ENCODE measurements at regions not wholly inside any gene's neighbourhood (a gene's known extent, or its start where the extent isn't known, plus 50 kb on each side); places are given as distances from the start of the nearest gene placed in this dataset.

DNA sequence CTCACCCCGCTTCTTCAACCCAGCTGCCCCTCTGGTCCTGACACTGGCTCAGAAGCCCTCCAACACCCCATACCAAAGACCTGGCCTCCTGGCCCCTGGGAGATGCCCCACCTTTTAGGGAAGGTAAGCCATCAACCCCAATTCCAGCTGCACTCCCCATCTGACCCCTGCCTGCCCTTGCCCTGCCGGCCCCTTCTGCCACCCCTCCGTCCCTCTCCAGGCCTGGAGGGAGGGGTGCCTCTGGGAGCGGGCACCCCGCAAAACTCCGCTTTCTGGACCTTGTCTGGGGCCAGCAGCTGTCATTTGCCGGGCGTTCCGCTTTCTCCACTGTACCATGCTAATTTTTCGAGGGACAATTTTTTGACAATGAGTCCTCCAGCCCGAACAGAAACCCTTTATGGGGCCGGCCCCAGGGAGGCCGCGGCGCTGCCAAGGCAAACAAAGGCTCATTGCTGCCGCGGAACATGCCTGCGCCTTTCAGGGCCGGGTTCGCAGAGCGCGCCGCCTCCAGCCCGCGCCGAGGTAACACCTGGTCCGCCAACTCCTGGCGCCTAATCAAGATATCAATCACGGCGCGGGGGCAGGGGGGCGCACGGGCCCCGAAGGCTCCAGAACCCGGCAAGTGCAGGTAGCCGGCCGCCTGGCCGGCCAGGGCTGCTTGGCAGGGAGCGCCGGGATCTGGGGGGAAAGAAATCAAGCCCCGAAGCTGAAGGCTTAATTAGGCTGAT is 96.0 kb downstream of the INHBB start (continued):
- TF ChIP-seq ZNF441 (CRISPR knock-in tag; IDR thresholded peaks at IDR 0.05; ENCODE audit: borderline replicate concordance) (no peak), ZNF709 (CRISPR knock-in tag; IDR thresholded peaks at IDR 0.05) (no peak), ZFP36L2 (CRISPR knock-in tag; IDR thresholded peaks at IDR 0.05) (no peak), STAG1 (CRISPR knock-in tag; IDR thresholded peaks at IDR 0.05) (peak; percentile 48), ZSCAN12 (CRISPR knock-in tag; IDR thresholded peaks at IDR 0.05) (no peak), ZNF496 (CRISPR knock-in tag; IDR thresholded peaks at IDR 0.05; ENCODE audit: insufficient replicate concordance) (no peak), RFX5 (IDR thresholded peaks at IDR 0.05; ENCODE audit: low read depth, low read length) (no peak), GFI1 (CRISPR knock-in tag; IDR thresholded peaks at IDR 0.05; ENCODE audit: borderline replicate concordance) (peak; percentile 68; the same call in 1 of the 2 replicates), KAT7 (CRISPR knock-in tag; IDR thresholded peaks at IDR 0.05; ENCODE audit: borderline replicate concordance) (no peak), HNRNPUL1 (IDR thresholded peaks at IDR 0.05; ENCODE audit: low read depth, low read length) (no peak), ZNF672 (CRISPR knock-in tag; IDR thresholded peaks at IDR 0.05) (no peak), CEBPG (CRISPR knock-in tag; IDR thresholded peaks at IDR 0.05) (0 out of 2 replicates have a peak, but pooled peaks have one; percentile 12), FOSL1 (CRISPR knock-in tag; IDR thresholded peaks at IDR 0.05; ENCODE audit: borderline replicate concordance) (peak; percentile 47; the same call in 1 of the 2 replicates), ZFP82 (CRISPR knock-in tag; IDR thresholded peaks at IDR 0.05; ENCODE audit: borderline replicate concordance) (no peak), SETDB1 (CRISPR knock-in tag; IDR thresholded peaks at IDR 0.05; ENCODE audit: borderline replicate concordance) (no peak), ETV6 (CRISPR knock-in tag; conservative IDR thresholded peaks at IDR 0.05) (no peak)
- TF ChIP-seq, protein P1, sequence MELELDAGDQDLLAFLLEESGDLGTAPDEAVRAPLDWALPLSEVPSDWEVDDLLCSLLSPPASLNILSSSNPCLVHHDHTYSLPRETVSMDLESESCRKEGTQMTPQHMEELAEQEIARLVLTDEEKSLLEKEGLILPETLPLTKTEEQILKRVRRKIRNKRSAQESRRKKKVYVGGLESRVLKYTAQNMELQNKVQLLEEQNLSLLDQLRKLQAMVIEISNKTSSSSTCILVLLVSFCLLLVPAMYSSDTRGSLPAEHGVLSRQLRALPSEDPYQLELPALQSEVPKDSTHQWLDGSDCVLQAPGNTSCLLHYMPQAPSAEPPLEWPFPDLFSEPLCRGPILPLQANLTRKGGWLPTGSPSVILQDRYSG (CRISPR knock-in tag; IDR thresholded peaks at IDR 0.05): no peak
- TF ChIP-seq, protein P2, sequence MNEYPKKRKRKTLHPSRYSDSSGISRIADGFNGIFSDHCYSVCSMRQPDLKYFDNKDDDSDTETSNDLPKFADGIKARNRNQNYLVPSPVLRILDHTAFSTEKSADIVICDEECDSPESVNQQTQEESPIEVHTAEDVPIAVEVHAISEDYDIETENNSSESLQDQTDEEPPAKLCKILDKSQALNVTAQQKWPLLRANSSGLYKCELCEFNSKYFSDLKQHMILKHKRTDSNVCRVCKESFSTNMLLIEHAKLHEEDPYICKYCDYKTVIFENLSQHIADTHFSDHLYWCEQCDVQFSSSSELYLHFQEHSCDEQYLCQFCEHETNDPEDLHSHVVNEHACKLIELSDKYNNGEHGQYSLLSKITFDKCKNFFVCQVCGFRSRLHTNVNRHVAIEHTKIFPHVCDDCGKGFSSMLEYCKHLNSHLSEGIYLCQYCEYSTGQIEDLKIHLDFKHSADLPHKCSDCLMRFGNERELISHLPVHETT (CRISPR knock-in tag; conservative IDR thresholded peaks at IDR 0.05): no peak
- TF ChIP-seq, protein P3, sequence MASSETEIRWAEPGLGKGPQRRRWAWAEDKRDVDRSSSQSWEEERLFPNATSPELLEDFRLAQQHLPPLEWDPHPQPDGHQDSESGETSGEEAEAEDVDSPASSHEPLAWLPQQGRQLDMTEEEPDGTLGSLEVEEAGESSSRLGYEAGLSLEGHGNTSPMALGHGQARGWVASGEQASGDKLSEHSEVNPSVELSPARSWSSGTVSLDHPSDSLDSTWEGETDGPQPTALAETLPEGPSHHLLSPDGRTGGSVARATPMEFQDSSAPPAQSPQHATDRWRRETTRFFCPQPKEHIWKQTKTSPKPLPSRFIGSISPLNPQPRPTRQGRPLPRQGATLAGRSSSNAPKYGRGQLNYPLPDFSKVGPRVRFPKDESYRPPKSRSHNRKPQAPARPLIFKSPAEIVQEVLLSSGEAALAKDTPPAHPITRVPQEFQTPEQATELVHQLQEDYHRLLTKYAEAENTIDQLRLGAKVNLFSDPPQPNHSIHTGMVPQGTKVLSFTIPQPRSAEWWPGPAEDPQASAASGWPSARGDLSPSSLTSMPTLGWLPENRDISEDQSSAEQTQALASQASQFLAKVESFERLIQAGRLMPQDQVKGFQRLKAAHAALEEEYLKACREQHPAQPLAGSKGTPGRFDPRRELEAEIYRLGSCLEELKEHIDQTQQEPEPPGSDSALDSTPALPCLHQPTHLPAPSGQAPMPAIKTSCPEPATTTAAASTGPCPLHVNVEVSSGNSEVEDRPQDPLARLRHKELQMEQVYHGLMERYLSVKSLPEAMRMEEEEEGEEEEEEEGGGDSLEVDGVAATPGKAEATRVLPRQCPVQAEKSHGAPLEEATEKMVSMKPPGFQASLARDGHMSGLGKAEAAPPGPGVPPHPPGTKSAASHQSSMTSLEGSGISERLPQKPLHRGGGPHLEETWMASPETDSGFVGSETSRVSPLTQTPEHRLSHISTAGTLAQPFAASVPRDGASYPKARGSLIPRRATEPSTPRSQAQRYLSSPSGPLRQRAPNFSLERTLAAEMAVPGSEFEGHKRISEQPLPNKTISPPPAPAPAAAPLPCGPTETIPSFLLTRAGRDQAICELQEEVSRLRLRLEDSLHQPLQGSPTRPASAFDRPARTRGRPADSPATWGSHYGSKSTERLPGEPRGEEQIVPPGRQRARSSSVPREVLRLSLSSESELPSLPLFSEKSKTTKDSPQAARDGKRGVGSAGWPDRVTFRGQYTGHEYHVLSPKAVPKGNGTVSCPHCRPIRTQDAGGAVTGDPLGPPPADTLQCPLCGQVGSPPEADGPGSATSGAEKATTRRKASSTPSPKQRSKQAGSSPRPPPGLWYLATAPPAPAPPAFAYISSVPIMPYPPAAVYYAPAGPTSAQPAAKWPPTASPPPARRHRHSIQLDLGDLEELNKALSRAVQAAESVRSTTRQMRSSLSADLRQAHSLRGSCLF (CRISPR knock-in tag; IDR thresholded peaks at IDR 0.05; ENCODE audit: borderline replicate concordance): no peak
- TF ChIP-seq, protein P4, sequence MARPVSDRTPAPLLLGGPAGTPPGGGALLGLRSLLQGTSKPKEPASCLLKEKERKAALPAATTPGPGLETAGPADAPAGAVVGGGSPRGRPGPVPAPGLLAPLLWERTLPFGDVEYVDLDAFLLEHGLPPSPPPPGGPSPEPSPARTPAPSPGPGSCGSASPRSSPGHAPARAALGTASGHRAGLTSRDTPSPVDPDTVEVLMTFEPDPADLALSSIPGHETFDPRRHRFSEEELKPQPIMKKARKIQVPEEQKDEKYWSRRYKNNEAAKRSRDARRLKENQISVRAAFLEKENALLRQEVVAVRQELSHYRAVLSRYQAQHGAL (CRISPR knock-in tag; IDR thresholded peaks at IDR 0.05; ENCODE audit: not compliant biosample characterization): no peak
- TF ChIP-seq, protein P5, sequence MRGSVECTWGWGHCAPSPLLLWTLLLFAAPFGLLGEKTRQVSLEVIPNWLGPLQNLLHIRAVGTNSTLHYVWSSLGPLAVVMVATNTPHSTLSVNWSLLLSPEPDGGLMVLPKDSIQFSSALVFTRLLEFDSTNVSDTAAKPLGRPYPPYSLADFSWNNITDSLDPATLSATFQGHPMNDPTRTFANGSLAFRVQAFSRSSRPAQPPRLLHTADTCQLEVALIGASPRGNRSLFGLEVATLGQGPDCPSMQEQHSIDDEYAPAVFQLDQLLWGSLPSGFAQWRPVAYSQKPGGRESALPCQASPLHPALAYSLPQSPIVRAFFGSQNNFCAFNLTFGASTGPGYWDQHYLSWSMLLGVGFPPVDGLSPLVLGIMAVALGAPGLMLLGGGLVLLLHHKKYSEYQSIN (CRISPR knock-in tag; IDR thresholded peaks at IDR 0.05; ENCODE audit: borderline replicate concordance): no peak
